HCEC 1CT (cell line): ENCODE measurements at regions not wholly inside any gene's neighbourhood (a gene's known extent, or its start where the extent isn't known, plus 50 kb on each side); places are given as distances from the start of the nearest gene placed in this dataset.

ENCODE experiments used
- DNase-seq: peaks from one replicate; pipeline ENCODE4 v3.0.0-alpha.2; 2017

- no peak for DNase-seq
Observed at GRCh38 chr14:71690478-71690877, 241.8 kb upstream of the RGS6 start.

- DNase-seq: no peak
Observed at GRCh38 chr14:71692496-71692895, 239.7 kb upstream of the RGS6 start.

- peak; percentile 40 for DNase-seq
Observed at GRCh38 chr14:71693381-71693780, 238.8 kb upstream of the RGS6 start.

GRCh38 chr14:71694591-71695530 lies 237.4 kb upstream of the RGS6 start:
- DNase-seq: no peak

GRCh38 chr14:71695611-71696350 lies 236.4 kb upstream of the RGS6 start:
- no peak for DNase-seq

- no peak for DNase-seq
Observed at GRCh38 chr14:71698027-71698426, 234.2 kb upstream of the RGS6 start.

- no peak for DNase-seq
Observed at GRCh38 chr14:71698673-71699072, 233.6 kb upstream of the RGS6 start.

GRCh38 chr14:71701990-71702389 lies 230.2 kb upstream of the RGS6 start:
- DNase-seq: peak; percentile 60

GRCh38 chr14:71702786-71703185 lies 229.4 kb upstream of the RGS6 start:
- DNase-seq: no peak

GRCh38 chr14:71703477-71703876 lies 228.8 kb upstream of the RGS6 start:
- no peak for DNase-seq

GRCh38 chr14:71704210-71704609 lies 228.0 kb upstream of the RGS6 start:
- DNase-seq: no peak

- no peak for DNase-seq
Observed at GRCh38 chr14:71705460-71705859, 226.8 kb upstream of the RGS6 start.

- DNase-seq: no peak
Observed at GRCh38 chr14:71709076-71709475, 223.2 kb upstream of the RGS6 start.

- DNase-seq: no peak
Observed at GRCh38 chr14:71709987-71710386, 222.2 kb upstream of the RGS6 start.

GRCh38 chr14:71711125-71711524 lies 221.1 kb upstream of the RGS6 start:
- no peak for DNase-seq

- peak; percentile 76 for DNase-seq
Observed at GRCh38 chr14:71711619-71712018, 220.6 kb upstream of the RGS6 start.

- no peak for DNase-seq
Observed at GRCh38 chr14:71712478-71712877, 219.8 kb upstream of the RGS6 start.

GRCh38 chr14:71713016-71713415 lies 219.2 kb upstream of the RGS6 start:
- DNase-seq: peak; percentile 53

GRCh38 chr14:71713451-71713850 lies 218.8 kb upstream of the RGS6 start:
- DNase-seq: no peak

- peak; percentile 88 for DNase-seq
Observed at GRCh38 chr14:71714225-71714624, 218.0 kb upstream of the RGS6 start.

GRCh38 chr14:71716041-71716772 lies 216.0 kb upstream of the RGS6 start:
- no peak for DNase-seq

GRCh38 chr14:71720978-71721624 lies 211.1 kb upstream of the RGS6 start:
- DNase-seq: peak; percentile 63

GRCh38 chr14:71721791-71722190 lies 210.4 kb upstream of the RGS6 start:
- DNase-seq: no peak
